ENCODE measurements at regions not wholly inside any gene's neighbourhood (a gene's known extent, or its start where the extent isn't known, plus 50 kb on each side); places are given as distances from the start of the nearest gene placed in this dataset.
A peak's percentile ranks its signal among the peaks of the same experiment; 100 is the strongest.

DNA sequence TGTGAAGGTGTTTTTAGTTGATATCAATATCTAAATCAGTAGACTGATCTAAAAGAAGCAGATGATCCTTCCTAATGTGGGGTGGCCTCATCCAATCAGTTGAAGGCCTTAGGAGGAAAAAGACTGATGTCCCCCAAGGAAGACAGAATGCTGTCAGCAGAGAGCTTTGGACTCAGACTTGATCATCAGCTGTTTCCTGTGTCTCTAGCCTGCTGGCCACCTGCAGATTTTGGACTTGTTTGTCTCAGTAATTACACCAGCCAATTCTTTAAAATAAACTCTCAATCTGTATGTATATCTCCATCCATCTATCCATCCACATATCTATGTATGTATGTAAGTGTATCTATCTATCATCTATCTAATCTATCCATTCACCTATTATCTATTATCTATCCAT lies 301.3 kb downstream of the LPIN1 start:
- no peak overlapping the region for H3K9ac ChIP-seq (ENCODE audit: extremely low read depth, low read length, poor library complexity, severe bottlenecking)
- no peaks in the 10 kb centered on the region for H3K9me3 ChIP-seq (ENCODE audit: control insufficient read depth, low read length)
- Mint-ChIP-seq H3K4me3 (no peak overlapping the region), H3K27me3 (ENCODE audit: insufficient read depth) (peaks cover 1% of the 10 kb centered on the region), H3K27ac (no peak overlapping the region), H3K9me3 (no peaks in the 10 kb centered on the region), H3K36me3 (ENCODE audit: low read depth) (no peaks in the 10 kb centered on the region), H3K4me1 (peaks cover 3% of the 10 kb centered on the region)
- no peaks in the 10 kb centered on the region for H3K36me3 ChIP-seq (ENCODE audit: control insufficient read depth, insufficient read depth, low read length)
- H3K27me3 ChIP-seq (ENCODE audit: control insufficient read depth, insufficient read depth, low read length, poor library complexity, severe bottlenecking): no peaks in the 10 kb centered on the region
- no peak for TF ChIP-seq CTCF (conservative IDR thresholded peaks at IDR 0.05)
- DNase-seq: no peak
- no peak overlapping the region for H3K4me3 ChIP-seq (ENCODE audit: low read length)
- no peak overlapping the region for H3K27ac ChIP-seq (ENCODE audit: low read depth, low read length)
- H3K4me1 ChIP-seq (ENCODE audit: control insufficient read depth, insufficient read depth, low read length): no peaks in the 10 kb centered on the region

DNA sequence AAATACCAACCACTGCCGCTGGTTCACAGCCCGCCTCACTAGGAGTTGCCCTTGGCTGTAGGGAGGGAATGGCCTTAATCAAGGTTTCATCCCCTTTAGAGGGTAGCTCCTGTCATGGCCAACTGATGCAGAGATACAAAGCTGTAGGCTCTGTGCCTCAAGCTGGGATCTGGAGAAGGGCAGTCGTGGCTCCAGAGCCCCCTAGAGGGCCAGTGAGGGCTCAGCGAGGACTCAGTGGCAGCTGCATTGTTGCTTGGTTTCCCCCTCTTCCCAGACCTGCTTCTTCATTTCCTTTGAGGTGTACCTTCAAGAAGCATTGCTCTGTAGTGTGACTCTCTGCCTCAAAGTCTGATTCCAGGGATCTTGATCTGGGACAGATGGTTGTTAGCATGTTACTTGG lies 302.1 kb downstream of the LPIN1 start:
- H3K4me3 Mint-ChIP-seq: no peak overlapping the region
- H3K27me3 Mint-ChIP-seq (ENCODE audit: insufficient read depth): peaks cover 7% of the 10 kb centered on the region
- H3K36me3 Mint-ChIP-seq (ENCODE audit: low read depth): no peaks in the 10 kb centered on the region
- H3K9me3 ChIP-seq (ENCODE audit: control insufficient read depth, low read length): peaks cover 2% of the 10 kb centered on the region
- TF ChIP-seq CTCF (conservative IDR thresholded peaks at IDR 0.05): peak; percentile 84
- no peak overlapping the region for H3K9ac ChIP-seq (ENCODE audit: extremely low read depth, low read length, poor library complexity, severe bottlenecking)
- H3K27ac Mint-ChIP-seq: no peak overlapping the region
- H3K9me3 Mint-ChIP-seq: peaks cover 4% of the 10 kb centered on the region
- H3K4me1 Mint-ChIP-seq: peaks cover 3% of the 10 kb centered on the region
- H3K27ac ChIP-seq (ENCODE audit: low read depth, low read length): no peak overlapping the region
- no peak overlapping the region for H3K4me3 ChIP-seq (ENCODE audit: low read length)
- H3K27me3 ChIP-seq (ENCODE audit: control insufficient read depth, insufficient read depth, low read length, poor library complexity, severe bottlenecking): no peaks in the 10 kb centered on the region
- 76% methylated on average over 4 of the region's 4 CpGs for WGBS, 2 experiments (ENCODE audit: insufficient coverage in 1 of 2, insufficient read length in 1 of 2)
- peak; percentile 78 for DNase-seq
- no peaks in the 10 kb centered on the region for H3K36me3 ChIP-seq (ENCODE audit: control insufficient read depth, insufficient read depth, low read length)
- H3K4me1 ChIP-seq (ENCODE audit: control insufficient read depth, insufficient read depth, low read length): no peaks in the 10 kb centered on the region

- Mint-ChIP-seq H3K27ac (no peak overlapping the region), H3K36me3 (ENCODE audit: low read depth) (no peaks in the 10 kb centered on the region), H3K4me3 (no peak overlapping the region), H3K9me3 (peaks cover 15% of the 10 kb centered on the region), H3K4me1 (peaks cover 12% of the 10 kb centered on the region), H3K27me3 (ENCODE audit: insufficient read depth) (peaks cover 13% of the 10 kb centered on the region)
- Histone ChIP-seq H3K36me3 (ENCODE audit: control insufficient read depth, insufficient read depth, low read length) (no peaks in the 10 kb centered on the region), H3K9me3 (ENCODE audit: control insufficient read depth, low read length) (peaks cover 5% of the 10 kb centered on the region), H3K27me3 (ENCODE audit: control insufficient read depth, insufficient read depth, low read length, poor library complexity, severe bottlenecking) (no peaks in the 10 kb centered on the region), H3K4me3 (ENCODE audit: low read length) (no peak overlapping the region), H3K9ac (ENCODE audit: extremely low read depth, low read length, poor library complexity, severe bottlenecking) (no peak overlapping the region), H3K4me1 (ENCODE audit: control insufficient read depth, insufficient read depth, low read length) (peaks cover under 1% of the 10 kb centered on the region), H3K27ac (ENCODE audit: low read depth, low read length) (no peak overlapping the region)
- no peak for DNase-seq
- 83 to 91% methylated on average over 2 to 6 of the region's 6 CpGs for WGBS, 2 experiments (ENCODE audit: insufficient coverage in 1 of 2, insufficient read length in 1 of 2)
- no peak for TF ChIP-seq CTCF (conservative IDR thresholded peaks at IDR 0.05)
Observed at GRCh38 chr2:12050396-12050795, 304.0 kb downstream of the LPIN1 start.

All from endodermal cell (in vitro differentiated cells).